ENCODE measurements at regions not wholly inside any gene's neighbourhood (a gene's known extent, or its start where the extent isn't known, plus 50 kb on each side); places are given as distances from the start of the nearest gene placed in this dataset.

- H3K4me3 ChIP-seq (ENCODE audit: low read length) = no peak overlapping the region
- no peak for DNase-seq (ENCODE audit: low read depth)
- TF ChIP-seq CTCF (IDR thresholded peaks at IDR 0.05; ENCODE audit: insufficient read depth, low read depth, low read length, missing control alignments) = no peak
Observed at GRCh38 chr4:141567326-141567915, 69.0 kb upstream of the IL15 start.

GRCh38 chr4:141569141-141569540, 67.2 kb upstream of the IL15 start:
- H3K4me3 ChIP-seq (ENCODE audit: low read length) = no peak overlapping the region
- no peak for TF ChIP-seq CTCF (IDR thresholded peaks at IDR 0.05; ENCODE audit: insufficient read depth, low read depth, low read length, missing control alignments)
- no peak for DNase-seq (ENCODE audit: low read depth)

- no peak overlapping the region for H3K4me3 ChIP-seq (ENCODE audit: low read length)
- no peak for DNase-seq (ENCODE audit: low read depth)
- TF ChIP-seq CTCF (IDR thresholded peaks at IDR 0.05; ENCODE audit: insufficient read depth, low read depth, low read length, missing control alignments) = no peak
Observed at GRCh38 chr4:141570290-141570689, 66.1 kb upstream of the IL15 start.

- no peak for TF ChIP-seq CTCF (IDR thresholded peaks at IDR 0.05; ENCODE audit: insufficient read depth, low read depth, low read length, missing control alignments)
- no peak for DNase-seq (ENCODE audit: low read depth)
- no peak overlapping the region for H3K4me3 ChIP-seq (ENCODE audit: low read length)
Observed at GRCh38 chr4:141571362-141571761, 65.0 kb upstream of the IL15 start.

- TF ChIP-seq CTCF (IDR thresholded peaks at IDR 0.05; ENCODE audit: insufficient read depth, low read depth, low read length, missing control alignments) = no peak
- DNase-seq (ENCODE audit: low read depth) = no peak
- H3K4me3 ChIP-seq (ENCODE audit: low read length) = no peak overlapping the region
Observed at GRCh38 chr4:141571793-141572192, 64.6 kb upstream of the IL15 start.

DNA sequence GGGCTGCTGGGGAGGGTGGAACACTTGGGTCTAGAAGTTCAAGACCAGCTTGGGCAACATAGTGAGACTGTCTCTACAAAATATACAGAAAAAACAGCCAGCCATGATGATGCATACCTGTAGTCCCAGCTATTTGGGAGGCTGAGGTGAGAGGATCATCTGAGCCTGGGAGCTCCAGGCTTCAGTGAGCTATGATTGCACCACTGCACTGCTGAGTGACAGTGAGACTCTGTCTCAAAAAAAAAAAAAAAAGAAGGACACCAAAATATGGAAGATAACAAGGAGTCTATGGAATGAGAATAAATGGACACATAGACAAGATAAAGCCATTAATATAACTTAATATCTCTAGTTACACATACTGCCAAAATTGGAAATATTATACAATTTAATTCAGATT, 62.7 kb upstream of the IL15 start:
- TF ChIP-seq CTCF (IDR thresholded peaks at IDR 0.05; ENCODE audit: insufficient read depth, low read depth, low read length, missing control alignments) = no peak
- DNase-seq (ENCODE audit: low read depth) = no peak
- no peak overlapping the region for H3K4me3 ChIP-seq (ENCODE audit: low read length)

DNA sequence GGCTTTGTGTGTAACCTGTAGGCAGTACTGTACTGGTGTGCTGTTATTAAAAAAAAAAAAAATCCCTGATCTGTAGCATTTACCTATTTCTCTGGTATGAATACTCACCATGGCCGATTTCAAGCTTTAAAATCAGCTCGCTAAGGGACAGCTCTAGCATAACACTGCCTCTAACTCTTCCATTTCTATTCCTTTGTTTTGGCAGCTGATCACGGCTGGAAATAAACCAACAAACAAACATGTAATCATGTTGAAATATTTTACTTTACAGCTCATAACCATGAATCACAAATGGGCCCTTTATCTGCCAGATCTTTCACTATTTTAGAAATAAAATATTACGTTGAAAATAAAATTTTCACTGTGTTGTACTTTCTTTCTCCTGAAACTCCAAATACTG, 60.5 kb upstream of the IL15 start:
- TF ChIP-seq CTCF (IDR thresholded peaks at IDR 0.05; ENCODE audit: insufficient read depth, low read depth, low read length, missing control alignments) = no peak
- DNase-seq (ENCODE audit: low read depth) = no peak
- H3K4me3 ChIP-seq (ENCODE audit: low read length) = no peak overlapping the region

Data from epithelial cell of esophagus (primary cell).